ENCODE measurements at regions not wholly inside any gene's neighbourhood (a gene's known extent, or its start where the extent isn't known, plus 50 kb on each side); places are given as distances from the start of the nearest gene placed in this dataset.

DNA sequence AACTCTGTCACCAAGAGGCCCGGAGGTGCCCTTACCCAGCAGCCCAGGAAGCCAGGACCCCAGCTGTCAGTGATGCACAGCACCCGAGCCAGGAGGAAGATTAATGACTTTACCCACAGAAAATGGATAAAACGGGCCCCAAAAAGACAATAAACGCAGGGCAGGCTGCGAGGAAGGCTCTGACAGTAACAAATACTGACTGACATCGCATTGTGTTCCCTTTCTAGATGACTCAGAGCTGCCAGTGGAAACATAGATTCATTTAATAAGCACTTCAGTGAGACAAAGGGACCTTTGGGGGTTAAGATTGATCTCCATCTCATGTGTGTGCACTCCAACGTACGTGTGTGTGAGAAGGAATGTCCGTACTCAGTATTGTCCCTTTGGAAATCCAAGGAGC, 225.3 kb upstream of the PPP2R3A start:
- DNase-seq (ENCODE audit: low spot score) = no peak

DNA sequence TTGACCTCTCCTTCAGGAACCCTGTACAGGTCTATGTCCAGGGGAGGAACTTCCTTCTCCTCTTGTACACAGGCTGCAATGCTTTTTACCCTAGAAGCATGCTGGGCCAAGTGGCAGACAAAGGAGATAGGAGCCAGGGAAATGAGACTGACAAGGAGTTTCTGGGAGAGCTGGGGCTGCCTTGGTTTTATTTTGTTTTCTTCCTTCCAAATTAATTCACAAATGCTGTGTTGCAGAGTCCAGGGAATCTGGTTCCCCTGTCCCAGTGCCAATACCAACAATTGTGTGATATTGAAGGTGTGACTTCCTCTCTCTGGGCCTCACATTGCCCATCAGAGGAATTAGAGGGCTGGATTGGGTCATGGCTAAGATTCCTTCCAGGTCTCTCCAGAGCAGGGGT, 224.8 kb upstream of the PPP2R3A start:
- no peak for DNase-seq (ENCODE audit: low spot score)

DNA sequence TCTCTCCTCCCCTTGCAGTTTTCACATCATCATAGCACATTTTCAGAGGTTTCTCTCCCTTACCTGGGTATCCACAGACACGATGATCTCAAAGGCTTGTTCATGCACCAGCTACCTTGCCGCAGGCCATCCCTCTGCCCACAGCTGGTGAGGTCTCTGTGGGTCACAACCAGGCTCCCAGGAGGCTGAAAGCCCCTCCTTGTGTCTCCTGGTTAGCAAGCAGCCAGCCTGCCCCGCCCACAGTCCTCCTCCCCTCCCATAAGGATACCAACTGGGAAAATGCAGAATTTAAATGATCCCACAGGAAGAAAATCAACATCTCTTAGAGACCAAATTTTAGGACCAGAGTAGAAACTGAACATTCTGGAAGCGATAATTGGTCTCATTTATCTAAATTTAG, 213.5 kb upstream of the PPP2R3A start:
- no peak for DNase-seq (ENCODE audit: low spot score)

DNA sequence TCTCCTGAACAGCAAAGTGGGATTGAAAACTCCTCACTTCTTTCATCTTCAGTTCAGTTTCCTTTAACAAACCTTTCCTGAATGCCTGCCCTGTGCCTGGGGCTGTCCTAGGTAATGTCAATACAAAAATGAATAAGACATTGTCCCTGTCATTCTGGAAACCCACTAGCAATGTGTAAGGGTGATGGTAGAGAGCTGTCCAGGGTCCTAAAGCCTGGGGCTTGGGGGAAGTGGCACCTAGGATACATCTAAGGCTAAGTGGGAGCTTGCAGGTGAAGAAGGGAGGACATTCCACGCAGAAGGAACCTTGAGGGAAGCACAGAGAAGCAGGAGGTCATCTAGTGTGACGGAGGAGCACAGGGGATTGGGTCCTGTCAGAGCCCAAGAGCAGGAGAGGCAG, 212.7 kb upstream of the PPP2R3A start:
- DNase-seq (ENCODE audit: low spot score) = peak; percentile 9

DNA sequence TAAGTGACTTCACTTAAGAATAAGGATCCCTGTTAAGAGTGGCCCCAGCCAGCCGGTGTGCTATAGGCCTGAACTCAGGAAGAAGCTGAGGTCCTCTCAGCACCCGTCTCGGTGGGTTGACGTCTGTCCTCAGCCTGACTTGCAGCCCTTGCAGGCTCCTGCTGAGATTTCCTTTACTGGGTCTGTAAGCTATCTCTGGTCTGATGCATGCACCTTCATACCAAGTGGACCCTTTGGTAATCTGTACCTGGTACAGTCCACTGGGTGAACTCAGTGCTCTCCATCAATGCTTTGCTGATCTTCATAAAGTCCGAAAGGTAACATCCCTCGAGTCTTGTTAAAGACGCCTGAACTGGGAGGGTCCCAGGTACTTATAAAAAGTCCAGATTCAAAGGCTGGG, 212.0 kb upstream of the PPP2R3A start:
- DNase-seq (ENCODE audit: low spot score) = no peak

DNA sequence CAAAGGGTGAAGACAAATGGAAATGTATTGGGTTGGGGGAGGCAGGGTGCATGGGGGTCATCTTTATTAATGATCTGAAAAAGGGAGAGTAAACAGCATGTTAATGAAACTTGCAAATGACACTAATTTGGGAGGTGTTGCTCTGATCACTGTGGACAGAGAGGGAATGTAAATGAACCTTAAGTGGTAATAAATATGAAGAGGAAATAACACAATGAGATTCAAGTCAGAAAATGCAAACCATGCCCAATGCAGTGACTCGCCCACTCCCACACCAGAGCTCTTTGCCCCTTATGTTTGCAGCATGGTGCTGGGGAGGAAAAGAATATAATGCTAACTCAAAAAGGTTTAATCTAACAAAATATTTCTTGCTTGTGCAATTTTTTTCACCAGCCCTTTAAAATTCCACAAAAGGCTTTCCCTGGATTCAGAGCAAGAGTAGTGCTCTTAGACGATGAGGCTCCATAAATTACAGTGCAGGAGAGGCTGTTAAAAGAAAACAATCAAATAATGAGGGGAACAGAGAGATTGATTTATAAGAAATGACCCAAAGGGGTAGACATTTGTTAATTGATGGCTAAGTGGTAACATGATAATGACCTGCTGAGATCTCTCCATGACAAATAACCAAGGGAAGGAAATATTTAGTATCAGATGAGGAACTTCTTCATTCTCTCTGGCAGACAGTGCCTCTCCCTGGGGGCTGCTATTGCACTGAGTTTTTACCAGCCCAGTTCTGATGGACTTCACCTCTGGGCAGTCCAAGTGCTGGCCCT, 210.0 kb upstream of the PPP2R3A start:
- DNase-seq (ENCODE audit: low spot score) = no peak

DNA sequence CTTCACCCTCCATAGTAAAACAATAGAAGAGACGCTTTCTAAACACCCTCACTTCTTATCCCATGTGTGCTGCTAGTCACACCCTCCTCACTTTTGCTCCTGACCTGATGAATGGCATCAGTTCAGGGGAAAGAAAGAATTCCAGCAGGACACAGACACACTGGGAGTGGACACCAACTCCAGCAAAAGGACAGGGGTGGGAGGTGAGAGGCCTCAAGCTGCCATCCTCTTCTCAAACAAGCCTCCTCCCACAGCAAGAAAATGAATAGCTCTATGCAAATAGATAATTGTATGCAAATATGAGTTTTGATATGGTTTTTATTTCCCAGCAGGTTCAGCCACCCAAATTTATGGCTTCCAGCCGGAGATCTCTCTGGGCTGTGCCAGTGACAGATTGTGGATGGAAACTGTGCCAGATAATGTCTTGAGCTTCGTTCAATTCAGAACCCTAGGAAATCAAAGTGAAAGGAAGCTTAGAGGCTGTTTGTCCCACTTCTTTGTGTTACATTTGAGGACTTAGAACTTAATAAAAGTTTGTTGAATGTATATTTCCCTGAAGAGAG, 209.3 kb upstream of the PPP2R3A start:
- no peak for DNase-seq (ENCODE audit: low spot score)

DNA sequence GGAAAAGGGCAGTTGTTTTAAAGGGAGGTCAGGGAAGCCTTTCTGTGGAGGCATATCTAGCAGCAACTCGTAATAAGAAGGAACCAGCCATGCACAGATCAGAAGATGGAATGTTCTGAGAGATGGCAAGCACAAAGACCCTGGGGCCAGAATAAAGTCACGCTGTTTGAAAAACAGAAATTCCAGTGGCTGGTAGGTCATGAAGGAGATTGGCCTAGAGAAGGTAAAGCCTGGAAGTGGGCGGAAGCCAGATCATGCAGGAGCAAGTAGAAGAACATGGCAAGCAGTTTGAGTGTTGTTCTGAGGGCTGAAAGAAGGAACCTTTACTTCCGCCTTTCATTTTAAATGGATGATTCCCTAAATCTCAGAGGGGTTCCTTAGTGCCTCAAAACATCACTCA, 208.1 kb upstream of the PPP2R3A start:
- no peak for DNase-seq (ENCODE audit: low spot score)

DNA sequence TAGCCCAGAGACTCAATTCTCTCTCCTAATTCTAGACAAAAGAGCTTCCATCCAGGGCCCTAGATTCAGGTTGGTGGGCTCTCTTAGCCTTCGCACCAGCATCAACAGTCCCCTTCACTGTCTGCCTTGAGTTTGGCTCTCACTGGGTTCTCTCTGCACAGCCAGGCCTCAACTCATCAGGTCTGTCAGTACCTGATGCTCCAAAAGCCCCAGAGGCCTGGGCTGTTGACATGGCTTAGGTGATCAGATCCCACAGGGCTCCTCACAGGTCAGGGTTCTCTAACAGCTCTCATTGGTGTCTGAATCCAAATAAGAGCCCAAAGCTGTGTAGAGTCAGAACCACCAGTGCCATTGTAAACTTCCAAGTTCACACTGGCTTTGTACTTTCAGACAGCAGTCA, 206.6 kb upstream of the PPP2R3A start:
- DNase-seq (ENCODE audit: low spot score) = no peak

DNA sequence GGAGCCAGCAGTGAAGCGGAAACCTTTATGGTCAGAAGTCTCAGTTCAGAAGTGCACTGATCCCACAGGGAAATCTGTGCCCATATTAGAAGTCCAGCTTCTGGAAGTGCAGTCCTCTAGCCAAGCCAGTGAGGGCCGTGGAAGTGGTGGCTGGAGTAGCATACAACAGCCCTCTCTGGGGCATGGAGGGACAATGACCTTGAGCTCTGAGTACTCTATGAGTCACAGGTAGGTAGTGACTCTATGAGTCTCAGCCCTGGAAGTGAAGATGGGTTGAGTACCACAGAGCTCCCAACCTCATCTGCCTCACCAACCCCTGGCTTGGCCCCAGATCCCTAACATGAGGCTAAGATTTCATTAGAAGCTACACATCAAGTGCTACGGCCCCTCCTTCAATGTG, 205.9 kb upstream of the PPP2R3A start:
- DNase-seq (ENCODE audit: low spot score) = no peak

DNA sequence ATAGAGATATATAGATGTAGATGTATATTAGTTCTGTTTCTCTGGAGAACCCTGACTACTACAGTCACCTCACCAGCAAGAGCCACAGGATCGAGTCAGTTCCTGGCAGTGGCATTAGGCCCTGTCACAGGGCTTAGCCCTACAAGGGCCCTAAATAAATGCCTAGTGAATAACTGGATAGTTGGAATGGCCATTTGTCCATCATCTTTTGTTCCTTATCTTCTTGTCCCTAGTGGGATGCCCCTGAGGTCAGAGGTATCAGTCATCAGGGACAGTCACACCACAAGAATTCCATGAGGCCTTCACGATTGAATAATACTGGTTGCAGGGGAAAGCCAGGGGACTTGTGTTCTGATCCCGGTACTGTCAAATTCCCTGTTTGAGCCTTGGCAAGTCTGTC, 204.9 kb upstream of the PPP2R3A start:
- DNase-seq (ENCODE audit: low spot score) = no peak

DNA sequence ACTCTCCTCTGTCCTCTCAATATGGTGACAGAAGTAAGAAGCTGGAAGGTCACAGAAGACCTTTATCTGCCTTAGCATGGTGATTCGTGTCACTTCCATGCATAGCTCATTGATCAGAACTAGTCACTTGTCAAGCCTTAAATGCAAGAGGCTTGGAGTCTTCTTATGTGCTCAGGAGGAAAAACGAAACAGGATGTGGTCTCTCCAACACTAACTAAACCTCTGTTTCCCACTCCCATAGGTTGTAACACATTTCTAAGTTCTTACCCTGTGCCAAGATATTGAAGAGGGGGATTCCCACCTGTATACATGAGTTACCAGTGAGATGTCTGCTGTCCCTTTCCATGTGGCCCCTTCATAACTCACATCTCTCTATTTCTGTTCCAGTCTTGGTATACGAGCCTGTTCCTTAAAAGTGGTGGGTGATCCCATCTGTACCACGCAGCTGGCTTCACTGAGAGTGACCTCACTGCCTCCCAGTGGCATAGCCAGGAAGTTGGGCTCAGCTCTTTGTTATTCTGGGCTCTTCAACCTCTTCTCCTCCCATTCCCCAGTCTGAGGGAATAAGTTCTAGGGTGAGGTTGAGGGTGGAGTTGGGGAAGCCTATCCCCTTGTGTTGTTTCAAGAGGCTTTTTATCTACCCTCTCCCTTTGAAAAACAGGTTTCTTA, 203.2 kb upstream of the PPP2R3A start:
- DNase-seq (ENCODE audit: low spot score) = no peak

DNA sequence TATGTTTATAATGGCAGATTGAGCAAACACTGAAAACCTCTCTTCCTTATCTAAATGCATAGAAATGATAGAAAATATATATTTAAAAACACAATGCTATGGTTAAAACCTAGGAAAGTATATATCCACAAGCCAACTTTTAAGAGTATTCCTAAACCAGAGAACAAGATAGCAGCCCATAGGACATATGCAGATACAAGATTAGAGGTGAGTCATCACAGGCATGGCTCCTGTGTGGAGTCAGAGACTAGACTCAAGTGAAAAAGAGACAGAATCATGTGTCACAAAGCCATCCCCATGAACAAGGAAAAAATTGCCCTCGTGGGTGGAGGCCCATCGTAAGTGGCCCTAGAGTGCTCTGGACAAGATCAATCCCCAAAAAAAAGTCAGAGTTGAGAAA, 199.4 kb upstream of the PPP2R3A start:
- no peak for DNase-seq (ENCODE audit: low spot score)

DNA sequence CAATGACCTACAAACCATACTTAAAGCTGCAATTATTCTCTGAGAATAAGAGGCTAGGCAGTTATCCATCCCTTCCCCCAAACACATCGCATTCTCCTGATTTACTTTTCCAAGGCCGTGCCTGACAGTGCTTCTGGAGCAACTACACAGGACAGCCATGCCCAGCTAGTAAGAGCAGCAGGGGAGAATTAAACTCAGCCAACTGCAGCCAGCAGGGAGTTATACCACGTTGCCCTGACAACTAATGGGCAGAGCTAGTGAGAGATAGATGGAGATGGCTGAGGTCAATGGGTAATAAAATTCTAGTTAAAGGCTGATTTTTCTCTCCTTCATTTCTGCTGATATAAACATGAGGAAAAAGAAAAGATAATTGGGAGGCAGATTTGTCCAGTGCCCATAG, 193.8 kb upstream of the PPP2R3A start:
- DNase-seq (ENCODE audit: low spot score) = no peak

DNA sequence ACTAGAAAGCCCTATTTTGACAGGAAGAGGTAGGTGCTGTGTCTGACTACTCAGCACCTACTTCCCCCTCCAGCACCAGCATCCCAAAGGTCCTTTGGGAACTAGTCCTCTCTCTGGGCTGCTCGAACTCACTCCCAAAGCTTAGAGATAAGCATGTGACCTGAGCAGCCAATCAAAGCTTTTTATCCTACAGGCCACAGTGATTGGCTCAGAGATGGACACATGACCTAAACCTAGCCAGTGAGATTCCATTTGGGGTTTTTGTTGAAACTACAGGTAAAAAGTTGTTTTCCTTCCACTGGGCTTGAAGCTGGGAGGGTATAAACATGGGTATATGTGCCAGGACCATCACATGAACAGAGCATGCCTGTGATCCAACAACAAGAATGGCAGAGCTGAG, 186.5 kb upstream of the PPP2R3A start:
- DNase-seq (ENCODE audit: low spot score) = peak; percentile 57

DNA sequence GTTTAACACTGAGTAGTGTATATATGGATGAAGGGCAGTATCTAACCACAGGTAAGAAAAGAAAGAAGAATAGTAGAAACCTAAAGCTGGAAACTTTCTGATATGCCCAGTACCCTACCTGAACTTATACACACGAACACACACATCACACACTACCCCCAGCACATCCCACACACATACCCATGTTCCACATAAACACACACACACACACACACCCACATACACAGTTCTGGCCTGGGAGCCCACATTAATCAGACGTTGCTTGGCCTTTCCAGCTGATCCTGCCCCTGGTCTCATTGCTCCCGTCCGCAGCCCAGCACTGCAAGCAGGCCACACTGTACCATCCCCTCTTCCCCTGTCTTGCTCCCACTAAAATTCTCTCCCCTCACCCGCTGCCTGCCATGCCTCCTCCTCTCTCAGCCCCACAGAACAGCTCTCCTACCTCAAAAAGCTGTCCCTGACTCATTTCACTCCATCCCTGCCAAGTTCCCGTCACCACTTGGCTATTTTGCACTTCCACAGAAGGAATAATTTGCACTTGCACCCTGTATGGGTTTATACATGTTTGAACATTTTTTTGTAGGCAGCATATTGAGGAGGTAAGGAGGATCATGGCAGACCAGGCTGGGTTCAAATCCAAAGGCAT, 185.8 kb upstream of the PPP2R3A start:
- DNase-seq (ENCODE audit: low spot score) = no peak

DNA sequence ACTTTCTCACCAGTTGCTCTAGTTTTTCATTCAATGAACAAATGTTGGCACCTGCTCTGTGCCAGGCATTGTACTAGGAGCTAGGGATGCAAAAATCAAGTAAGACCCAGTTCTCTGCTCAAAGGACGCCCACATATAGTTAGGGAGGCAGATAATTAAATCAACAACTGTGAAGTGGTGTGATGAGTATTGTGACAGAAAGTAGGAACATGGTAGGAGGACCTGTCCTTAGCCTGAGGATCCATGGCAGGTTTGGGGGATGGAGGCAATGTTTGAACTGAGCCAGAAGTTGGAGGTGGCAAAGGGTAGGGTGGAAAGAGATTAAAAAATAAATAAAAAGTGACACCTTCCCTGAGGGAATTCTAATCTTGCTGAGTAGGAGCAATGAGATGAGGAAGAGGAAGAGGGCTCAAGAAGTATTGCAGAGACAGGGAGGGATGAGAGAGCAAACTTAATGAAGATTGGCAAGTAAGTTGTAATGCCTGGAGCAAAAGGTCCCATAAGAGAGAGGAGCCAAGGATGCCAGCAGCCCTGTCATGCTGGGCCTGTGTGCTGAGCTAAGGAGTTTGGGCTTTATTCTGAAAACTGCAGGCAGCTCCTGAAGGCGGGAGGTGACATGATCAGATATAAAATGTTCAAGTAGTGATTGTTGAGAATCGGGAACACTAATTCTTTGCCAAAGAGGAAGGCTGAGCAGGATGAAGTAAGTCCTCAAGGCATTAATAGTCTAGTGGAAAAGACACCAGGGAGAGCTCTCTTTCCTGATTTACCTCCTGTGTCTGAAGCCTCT, 184.3 kb upstream of the PPP2R3A start:
- no peak for DNase-seq (ENCODE audit: low spot score)

DNA sequence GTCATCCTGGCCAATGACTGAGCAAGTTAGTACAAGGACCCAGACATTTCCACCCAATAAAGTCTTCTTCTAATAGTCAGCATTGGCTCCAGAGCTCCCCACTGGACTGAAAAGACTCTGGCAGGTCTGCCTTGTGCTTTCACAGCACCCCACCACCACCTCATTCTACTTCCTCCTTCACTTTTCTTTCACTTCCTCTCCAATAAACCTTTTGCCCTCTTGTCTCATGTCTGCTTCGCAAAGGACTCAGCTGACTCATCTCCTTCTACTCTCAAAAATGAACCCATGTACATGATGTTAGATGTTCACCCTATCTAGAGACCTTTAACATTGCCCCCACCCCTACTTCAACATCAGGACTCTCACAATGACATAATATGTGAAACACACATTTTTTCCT, 181.0 kb upstream of the PPP2R3A start:
- DNase-seq (ENCODE audit: low spot score) = peak; percentile 45

DNA sequence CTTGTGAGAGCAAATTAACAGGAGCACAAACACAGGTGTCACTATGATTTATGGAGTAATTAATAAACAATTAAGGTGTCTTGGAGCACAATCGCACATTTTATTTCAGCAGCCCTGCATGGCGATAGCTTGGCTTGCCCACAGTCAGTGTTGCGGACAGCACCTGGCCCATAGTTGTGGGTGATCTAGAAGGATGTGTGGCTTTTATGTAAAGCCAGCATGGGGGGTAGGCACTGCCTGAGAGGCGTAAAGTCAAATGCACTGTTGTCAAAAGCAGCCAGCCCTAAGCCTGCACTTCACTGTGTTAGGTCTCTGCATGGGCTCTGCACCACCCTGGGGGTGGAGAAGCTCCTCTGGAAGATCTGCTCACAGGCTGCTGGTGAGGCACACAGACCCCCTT, 177.4 kb upstream of the PPP2R3A start:
- no peak for DNase-seq (ENCODE audit: low spot score)

DNA sequence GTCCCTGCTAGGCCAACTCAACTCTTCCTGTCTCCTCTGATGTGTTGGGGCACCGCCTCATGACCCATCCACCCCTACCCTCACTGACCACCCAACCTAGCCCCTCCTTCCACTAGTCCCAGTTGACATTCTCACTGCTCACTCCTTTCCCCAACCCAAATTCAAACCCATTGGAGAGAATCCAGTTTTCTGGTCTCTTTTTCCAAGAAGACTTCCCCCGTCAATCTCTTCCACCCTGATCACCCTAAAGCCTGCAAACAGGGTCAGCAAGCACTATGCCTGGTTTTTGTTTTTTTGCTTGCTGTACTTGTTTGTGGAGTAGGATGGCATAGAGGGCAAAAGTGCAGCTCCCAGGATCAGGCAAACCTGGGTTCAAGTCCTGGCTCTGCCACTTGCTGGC, 176.6 kb upstream of the PPP2R3A start:
- no peak for DNase-seq (ENCODE audit: low spot score)

DNA sequence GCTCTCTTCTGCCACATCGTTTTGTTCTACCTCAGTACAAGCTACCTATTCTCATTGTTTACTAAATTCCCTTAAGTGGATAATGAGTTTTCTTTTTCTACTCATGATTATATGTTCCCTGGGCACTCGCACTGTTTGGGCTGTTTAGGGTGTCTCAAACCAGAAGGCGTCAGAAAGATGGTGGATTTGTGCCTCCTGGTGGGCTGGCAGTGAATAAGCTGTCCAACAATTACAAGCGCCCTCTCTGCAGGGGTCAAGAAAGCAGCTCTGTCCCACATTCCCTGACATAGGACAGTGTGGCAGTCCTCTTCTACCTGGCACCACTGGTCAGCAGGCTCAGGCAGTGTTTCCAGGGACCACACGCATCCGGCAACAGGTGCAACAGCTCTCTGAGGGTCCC, 173.4 kb upstream of the PPP2R3A start:
- peak; percentile 17 for DNase-seq (ENCODE audit: low spot score)

DNA sequence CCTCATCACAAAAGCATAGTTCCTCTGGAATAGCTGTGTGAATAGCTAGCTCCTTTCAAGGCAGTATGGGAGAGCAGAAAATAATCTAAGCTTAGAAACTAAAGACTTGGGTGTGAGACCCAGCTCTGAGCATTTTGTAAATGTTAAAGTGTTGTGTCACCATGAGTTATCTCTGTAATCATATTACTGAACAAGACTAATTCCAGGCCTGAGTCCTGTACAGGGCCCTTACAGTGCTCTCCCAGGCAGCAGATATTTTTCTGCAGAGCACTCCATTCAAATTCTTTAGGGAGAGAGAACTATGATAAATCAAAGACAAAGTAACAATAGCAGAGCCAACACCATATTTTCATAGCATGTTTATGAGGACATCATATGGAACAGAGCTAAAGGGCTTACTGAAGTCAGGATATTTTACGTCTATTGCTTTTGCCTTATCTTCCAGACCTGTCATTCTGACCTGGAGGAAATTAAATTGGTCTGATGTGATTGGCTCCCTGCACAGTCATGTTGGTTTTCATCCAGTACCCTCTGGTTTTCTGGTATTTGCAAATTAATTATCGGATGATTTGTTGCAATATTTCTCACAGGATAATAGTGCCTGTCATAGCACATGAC, 172.6 kb upstream of the PPP2R3A start:
- DNase-seq (ENCODE audit: low spot score) = no peak
